ENCODE measurements at regions not wholly inside any gene's neighbourhood (a gene's known extent, or its start where the extent isn't known, plus 50 kb on each side); places are given as distances from the start of the nearest gene placed in this dataset.
A peak's percentile ranks its signal among the peaks of the same experiment; 100 is the strongest.

DNA sequence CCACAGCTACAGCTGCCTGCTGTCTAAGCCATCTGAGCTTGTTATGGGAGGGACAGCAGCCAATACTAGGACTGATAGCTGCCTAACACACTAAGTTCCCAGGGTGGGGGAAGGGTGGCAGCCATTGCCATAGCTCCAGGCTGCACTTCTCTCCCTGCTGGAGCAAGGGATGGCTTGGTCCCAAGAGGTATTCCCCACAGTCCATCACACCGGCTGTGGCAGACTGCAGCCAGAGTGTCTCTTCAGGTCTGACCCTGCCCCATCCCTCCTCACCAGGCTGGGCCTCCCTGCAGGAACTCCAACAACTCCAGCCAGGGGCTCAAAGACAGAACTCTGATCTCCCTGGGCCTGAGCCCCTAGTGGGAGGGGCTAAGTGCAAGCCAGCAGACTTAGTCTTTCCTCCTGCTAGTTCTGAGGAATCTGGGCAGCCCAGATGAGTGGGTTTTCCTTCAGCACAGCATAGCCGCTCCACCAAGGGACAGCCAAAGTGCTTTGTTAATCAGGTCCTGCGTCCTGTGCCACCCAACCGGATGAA is 632.1 kb downstream of the SOCS6 start:
- Mint-ChIP-seq H3K4me3 (no peak overlapping the region), H3K9me3 (peaks cover 0 to 25% (median 11%) of the 10 kb centered on the region in 11 donors), H3K27ac (no peak overlapping the region), H3K36me3 (peaks cover 0 to 10% (median 4%) of the 10 kb centered on the region in 5 donors), H3K4me1 (no peaks in the 10 kb centered on the region), H3K27me3 (no peaks in the 10 kb centered on the region)
- ChIA-PET CTCF (no interaction called here), POLR2A (no interaction called here)
- Histone ChIP-seq H3K36me3 (ENCODE audit: control insufficient read depth in 2 of 3, insufficient read depth in 3 of 3, low read length in 3 of 3) (no peaks in the 10 kb centered on the region), H3K4me3 (ENCODE audit: low read length) (no peak overlapping the region), H3K9me3 (ENCODE audit: control insufficient read depth in 2 of 3, low read length in 3 of 3) (no peaks in the 10 kb centered on the region), H3K4me1 (ENCODE audit: control insufficient read depth in 2 of 2, insufficient read depth in 2 of 2, low read length in 2 of 2) (no peaks in the 10 kb centered on the region), H3K27ac (ENCODE audit: low read depth, low read length) (no peak overlapping the region), H3K27me3 (ENCODE audit: control insufficient read depth in 2 of 2, insufficient read depth in 2 of 2, low read length in 2 of 2) (no peaks in the 10 kb centered on the region)
- DNase-seq (no peak), ATAC-seq (no peak)
- intact Hi-C loops (cut with micrococcal nuclease) = no loop called here

DNA sequence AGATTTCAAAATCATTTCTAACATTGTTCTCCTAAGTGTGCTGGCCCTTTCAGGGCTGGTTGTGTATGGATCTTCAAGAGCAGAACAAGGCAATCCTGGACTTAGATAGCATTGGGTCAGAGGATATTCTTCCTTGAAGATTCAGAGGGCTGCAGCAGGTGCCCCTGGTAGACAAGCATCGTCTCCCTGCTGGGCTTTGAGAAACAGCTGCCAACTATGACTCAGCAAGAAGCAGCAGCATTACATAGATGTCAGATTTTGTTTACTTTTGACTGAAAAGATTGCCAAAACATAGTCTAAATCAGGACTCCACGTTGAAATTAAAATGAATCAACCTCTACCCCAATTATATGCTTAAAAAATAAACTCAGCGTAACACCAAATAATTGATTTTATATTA is 618.8 kb downstream of the SOCS6 start:
- DNase-seq (no peak), ATAC-seq (no peak)
- Histone ChIP-seq H3K4me3 (ENCODE audit: low read length) (no peak overlapping the region), H3K27ac (ENCODE audit: low read depth, low read length) (no peak overlapping the region), H3K9me3 (ENCODE audit: control insufficient read depth in 2 of 3, low read length in 3 of 3) (no peaks in the 10 kb centered on the region), H3K4me1 (ENCODE audit: control insufficient read depth in 2 of 2, insufficient read depth in 2 of 2, low read length in 2 of 2) (no peaks in the 10 kb centered on the region), H3K36me3 (ENCODE audit: control insufficient read depth in 2 of 3, insufficient read depth in 3 of 3, low read length in 3 of 3) (no peaks in the 10 kb centered on the region), H3K27me3 (ENCODE audit: control insufficient read depth in 2 of 2, insufficient read depth in 2 of 2, low read length in 2 of 2) (no peaks in the 10 kb centered on the region)
- intact Hi-C loops (cut with micrococcal nuclease) = no loop called here
- Mint-ChIP-seq H3K4me1 (peaks cover 0 to 19% (median 11%) of the 10 kb centered on the region in 7 donors), H3K27ac (no peak overlapping the region), H3K27me3 (no peaks in the 10 kb centered on the region), H3K9me3 (peaks cover 0 to 10% (median 3%) of the 10 kb centered on the region in 11 donors), H3K4me3 (no peak overlapping the region), H3K36me3 (peaks cover 0 to 1% (median 0%) of the 10 kb centered on the region in 5 donors)
- CTCF ChIA-PET = no interaction called here
- POLR2A ChIA-PET = no interaction called here

DNA sequence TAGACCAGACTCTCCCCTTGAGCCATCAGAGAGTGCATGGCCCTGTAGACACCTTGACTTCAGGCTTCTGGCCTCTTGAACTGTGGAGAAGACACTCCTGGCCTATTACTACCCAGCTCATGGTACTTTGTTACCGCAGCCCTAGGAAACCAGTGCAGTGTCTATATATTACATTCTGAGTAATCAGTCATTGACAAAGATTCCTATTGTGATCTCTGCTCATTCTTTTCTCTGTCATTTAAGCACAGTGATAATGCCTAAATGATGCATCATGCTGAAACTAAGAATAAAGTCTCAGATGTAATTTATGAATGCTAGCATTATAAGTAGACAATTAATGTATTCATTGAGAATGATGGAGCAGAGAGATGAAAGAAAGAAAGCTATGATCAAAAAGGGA is 603.5 kb downstream of the SOCS6 start:
- Mint-ChIP-seq H3K4me1 (no peaks in the 10 kb centered on the region), H3K4me3 (no peak overlapping the region), H3K36me3 (no peaks in the 10 kb centered on the region), H3K27me3 (no peaks in the 10 kb centered on the region), H3K27ac (no peak overlapping the region), H3K9me3 (peaks cover 0 to 17% (median 2%) of the 10 kb centered on the region in 11 donors)
- intact Hi-C loops (cut with micrococcal nuclease) = loop anchor here in 1 of 2 donors (10.0 kb wide), 2 partner anchors 62 to 108 kb away; no protein-coding TSS in a partner anchor
- CTCF ChIA-PET = no interaction called here
- Histone ChIP-seq H3K9me3 (ENCODE audit: control insufficient read depth in 2 of 3, low read length in 3 of 3) (no peaks in the 10 kb centered on the region), H3K27ac (ENCODE audit: low read depth, low read length) (no peak overlapping the region), H3K4me3 (ENCODE audit: low read length) (no peak overlapping the region), H3K4me1 (ENCODE audit: control insufficient read depth in 2 of 2, insufficient read depth in 2 of 2, low read length in 2 of 2) (no peaks in the 10 kb centered on the region), H3K36me3 (ENCODE audit: control insufficient read depth in 2 of 3, insufficient read depth in 3 of 3, low read length in 3 of 3) (no peaks in the 10 kb centered on the region), H3K27me3 (ENCODE audit: control insufficient read depth in 2 of 2, insufficient read depth in 2 of 2, low read length in 2 of 2) (no peaks in the 10 kb centered on the region)
- no peak for ATAC-seq
- no peak for DNase-seq
- POLR2A ChIA-PET = no interaction called here

DNA sequence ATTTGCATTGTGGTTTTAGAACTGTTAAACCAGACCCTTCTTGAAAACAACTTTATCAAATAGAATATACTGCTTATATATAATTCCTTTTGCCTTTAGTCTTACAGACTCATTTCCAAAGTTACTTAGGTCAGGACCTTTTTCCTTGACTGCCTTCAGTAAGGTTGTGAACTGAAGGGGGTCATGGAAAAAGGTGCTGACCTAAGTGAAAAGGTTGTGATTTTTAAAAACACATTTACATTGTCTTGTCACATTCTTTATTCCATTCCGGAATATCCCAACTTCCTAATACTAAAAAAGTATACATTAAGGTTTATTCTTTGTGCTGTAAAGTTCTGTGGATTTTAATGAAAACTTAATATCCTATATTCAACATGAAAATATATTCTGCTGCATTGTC is 581.4 kb downstream of the SOCS6 start:
- H3K36me3 Mint-ChIP-seq = no peaks in the 10 kb centered on the region
- CTCF ChIA-PET = no interaction called here
- Histone ChIP-seq H3K4me3 (ENCODE audit: low read length) (no peak overlapping the region), H3K27ac (ENCODE audit: low read depth, low read length) (no peak overlapping the region), H3K36me3 (ENCODE audit: control insufficient read depth in 2 of 3, insufficient read depth in 3 of 3, low read length in 3 of 3) (no peaks in the 10 kb centered on the region), H3K27me3 (ENCODE audit: control insufficient read depth in 2 of 2, insufficient read depth in 2 of 2, low read length in 2 of 2) (no peaks in the 10 kb centered on the region), H3K4me1 (ENCODE audit: control insufficient read depth in 2 of 2, insufficient read depth in 2 of 2, low read length in 2 of 2) (no peaks in the 10 kb centered on the region), H3K9me3 (ENCODE audit: control insufficient read depth in 2 of 3, low read length in 3 of 3) (no peaks in the 10 kb centered on the region)
- H3K9me3 Mint-ChIP-seq = peaks cover 1 to 19% (median 7%) of the 10 kb centered on the region in 11 donors
- intact Hi-C loops (cut with micrococcal nuclease) = no loop called here
- no peak overlapping the region for H3K4me3 Mint-ChIP-seq
- no peak overlapping the region for H3K27ac Mint-ChIP-seq
- no peaks in the 10 kb centered on the region for H3K4me1 Mint-ChIP-seq
- H3K27me3 Mint-ChIP-seq = no peaks in the 10 kb centered on the region
- POLR2A ChIA-PET = no interaction called here
- DNase-seq (no peak), ATAC-seq (no peak)

DNA sequence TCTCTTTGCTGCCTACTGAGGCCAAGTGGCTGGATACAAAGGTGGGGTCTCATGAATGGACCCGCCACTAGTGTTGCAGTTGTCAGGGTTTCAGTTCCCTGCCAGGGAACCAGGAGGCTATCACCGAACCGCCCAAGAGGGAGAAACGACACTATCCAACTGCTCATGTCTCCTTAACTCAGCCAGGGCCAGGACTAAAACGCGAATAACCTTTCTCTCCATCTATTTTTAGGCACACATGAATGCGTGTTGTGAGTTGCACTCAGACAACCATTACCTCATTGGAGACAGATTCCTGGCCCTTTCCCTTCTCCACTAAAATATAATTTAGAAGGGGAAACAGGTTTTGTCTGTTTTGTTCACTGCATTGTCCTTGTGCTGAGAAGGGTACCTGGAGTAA is 559.5 kb downstream of the SOCS6 start:
- Mint-ChIP-seq H3K9me3 (peaks cover 0 to 5% (median 0%) of the 10 kb centered on the region in 11 donors), H3K4me3 (no peak overlapping the region), H3K36me3 (no peaks in the 10 kb centered on the region), H3K27me3 (no peaks in the 10 kb centered on the region), H3K4me1 (peaks cover 0 to 6% (median 5%) of the 10 kb centered on the region in 7 donors), H3K27ac (peak overlapping the region in 1 of 9 donors; percentile 15)
- H3K36me3 ChIP-seq (ENCODE audit: control insufficient read depth in 2 of 3, insufficient read depth in 3 of 3, low read length in 3 of 3) = no peaks in the 10 kb centered on the region
- no peaks in the 10 kb centered on the region for H3K4me1 ChIP-seq (ENCODE audit: control insufficient read depth in 2 of 2, insufficient read depth in 2 of 2, low read length in 2 of 2)
- CTCF ChIA-PET = no interaction called here
- DNase-seq (no peak), ATAC-seq (no peak)
- POLR2A ChIA-PET = no interaction called here
- no peaks in the 10 kb centered on the region for H3K9me3 ChIP-seq (ENCODE audit: control insufficient read depth in 2 of 3, low read length in 3 of 3)
- no peak overlapping the region for H3K4me3 ChIP-seq (ENCODE audit: low read length)
- H3K27ac ChIP-seq (ENCODE audit: low read depth, low read length) = no peak overlapping the region
- H3K27me3 ChIP-seq (ENCODE audit: control insufficient read depth in 2 of 2, insufficient read depth in 2 of 2, low read length in 2 of 2) = no peaks in the 10 kb centered on the region
- intact Hi-C loops (cut with micrococcal nuclease) = no loop called here

DNA sequence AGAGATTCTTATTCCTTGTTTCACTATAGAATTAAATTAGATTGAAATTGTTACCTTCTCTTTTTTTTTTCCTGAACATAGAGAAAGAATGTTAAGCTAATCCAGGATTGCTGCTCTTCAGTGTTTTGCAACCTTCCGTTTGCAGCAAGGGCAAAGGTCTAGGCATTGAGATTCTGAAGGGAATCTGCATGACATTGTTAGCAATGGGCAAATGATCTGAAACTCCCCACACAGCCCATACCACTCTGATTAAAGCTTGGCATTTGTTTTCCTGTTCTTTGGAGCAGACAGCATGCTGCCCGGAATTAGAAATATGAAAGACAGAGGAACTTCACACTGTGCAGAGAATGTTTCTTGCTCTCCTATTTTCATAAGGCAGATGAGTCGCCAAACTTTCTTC is 551.8 kb downstream of the SOCS6 start:
- ChIA-PET POLR2A (no interaction called here), CTCF (no interaction called here)
- Histone ChIP-seq H3K4me3 (ENCODE audit: low read length) (no peak overlapping the region), H3K27me3 (ENCODE audit: control insufficient read depth in 2 of 2, insufficient read depth in 2 of 2, low read length in 2 of 2) (no peaks in the 10 kb centered on the region), H3K27ac (ENCODE audit: low read depth, low read length) (no peak overlapping the region), H3K4me1 (ENCODE audit: control insufficient read depth in 2 of 2, insufficient read depth in 2 of 2, low read length in 2 of 2) (no peaks in the 10 kb centered on the region), H3K36me3 (ENCODE audit: control insufficient read depth in 2 of 3, insufficient read depth in 3 of 3, low read length in 3 of 3) (no peaks in the 10 kb centered on the region), H3K9me3 (ENCODE audit: control insufficient read depth in 2 of 3, low read length in 3 of 3) (no peaks in the 10 kb centered on the region)
- Mint-ChIP-seq H3K4me3 (no peak overlapping the region), H3K4me1 (no peaks in the 10 kb centered on the region), H3K9me3 (peaks cover 0 to 5% (median 0%) of the 10 kb centered on the region in 11 donors), H3K36me3 (no peaks in the 10 kb centered on the region), H3K27ac (no peak overlapping the region), H3K27me3 (no peaks in the 10 kb centered on the region)
- intact Hi-C loops (cut with micrococcal nuclease) = no loop called here
- ATAC-seq (no peak), DNase-seq (no peak)

DNA sequence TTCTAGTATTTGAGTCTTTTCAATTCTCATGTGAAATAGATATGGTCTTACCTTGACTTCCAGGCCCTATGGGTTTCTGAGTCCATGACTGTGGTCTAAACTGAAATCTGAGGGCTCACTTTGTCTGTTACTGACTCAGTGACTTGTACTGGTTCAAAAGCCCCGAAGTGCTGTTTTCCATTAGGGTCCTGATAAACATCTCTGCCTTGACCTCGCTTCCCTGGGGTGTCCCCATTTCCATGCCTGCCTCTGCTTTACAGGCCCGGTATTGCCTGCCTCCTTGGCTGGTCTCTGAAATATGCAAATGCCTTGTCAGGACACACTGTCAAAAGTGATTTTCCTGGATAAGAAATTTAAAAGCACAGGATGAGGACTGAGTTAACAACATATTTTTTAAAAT is 538.8 kb downstream of the SOCS6 start:
- Mint-ChIP-seq H3K4me3 (no peak overlapping the region), H3K9me3 (peaks cover 0 to 5% (median 0%) of the 10 kb centered on the region in 11 donors), H3K27me3 (no peaks in the 10 kb centered on the region), H3K4me1 (peaks cover 0 to 5% (median 0%) of the 10 kb centered on the region in 7 donors), H3K27ac (peak overlapping the region in 2 of 9 donors; percentile 32 to 70), H3K36me3 (peaks cover 0 to 3% (median 0%) of the 10 kb centered on the region in 5 donors)
- Histone ChIP-seq H3K9me3 (ENCODE audit: control insufficient read depth in 2 of 3, low read length in 3 of 3) (no peaks in the 10 kb centered on the region), H3K4me3 (ENCODE audit: low read length) (no peak overlapping the region), H3K27ac (ENCODE audit: low read depth, low read length) (no peak overlapping the region), H3K36me3 (ENCODE audit: control insufficient read depth in 2 of 3, insufficient read depth in 3 of 3, low read length in 3 of 3) (no peaks in the 10 kb centered on the region), H3K4me1 (ENCODE audit: control insufficient read depth in 2 of 2, insufficient read depth in 2 of 2, low read length in 2 of 2) (no peaks in the 10 kb centered on the region), H3K27me3 (ENCODE audit: control insufficient read depth in 2 of 2, insufficient read depth in 2 of 2, low read length in 2 of 2) (no peaks in the 10 kb centered on the region)
- DNase-seq = no peak
- no peak for ATAC-seq
- CTCF ChIA-PET = no interaction called here
- POLR2A ChIA-PET = no interaction called here
- intact Hi-C loops (cut with micrococcal nuclease) = no loop called here

Data from naive thymus-derived CD4-positive, alpha-beta T cell (primary cell).